ENCODE measurements at regions not wholly inside any gene's neighbourhood (a gene's known extent, or its start where the extent isn't known, plus 50 kb on each side); places are given as distances from the start of the nearest gene placed in this dataset.
"Not testable (repeated sequence)": the region's sequence is repeated elsewhere in the genome, so short reads cannot be mapped to it uniquely, and the experiment has no call there.

DNA sequence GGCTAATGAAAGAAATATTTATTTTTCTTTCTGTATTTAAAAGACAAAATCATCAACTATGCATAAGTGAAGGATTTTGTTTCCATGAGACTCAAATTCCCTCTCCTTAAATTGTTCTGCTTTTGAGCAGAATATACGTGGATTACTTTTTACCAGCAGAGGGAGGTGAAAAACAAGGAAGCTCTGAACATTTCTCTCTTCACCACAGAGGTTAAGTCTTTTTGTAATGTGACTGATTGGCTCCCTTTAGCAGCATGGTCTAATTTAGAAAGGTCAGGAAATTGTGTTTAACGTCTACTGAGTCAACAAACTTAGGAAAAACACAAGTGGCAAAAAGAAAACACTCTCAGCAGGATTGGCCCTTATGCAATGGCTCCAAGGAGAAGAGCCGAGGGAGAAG, 55.1 kb upstream of the F9 start:
- no peak for DNase-seq (ENCODE audit: low read depth)

DNA sequence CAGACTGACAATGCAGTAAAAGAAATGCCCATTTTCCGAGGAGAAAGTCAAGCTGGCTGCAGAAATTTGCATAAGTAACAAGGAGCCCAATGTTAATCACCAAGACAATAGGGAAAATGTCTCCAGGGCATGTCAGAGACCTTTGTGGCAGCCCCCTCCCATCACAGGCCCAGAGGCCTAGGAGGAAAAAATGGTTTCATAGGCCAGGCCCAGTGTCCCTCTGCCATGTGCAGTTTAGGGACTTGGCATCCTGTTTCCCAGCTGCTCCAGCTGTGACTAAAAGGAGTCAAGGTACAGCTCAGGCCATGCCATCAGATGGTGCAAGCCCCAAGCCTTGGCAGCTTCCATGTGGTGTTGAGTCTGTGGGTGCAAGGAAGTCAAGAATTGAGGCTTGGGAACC, 68.6 kb upstream of the F9 start:
- DNase-seq (ENCODE audit: low read depth): not testable (repeated sequence)

DNA sequence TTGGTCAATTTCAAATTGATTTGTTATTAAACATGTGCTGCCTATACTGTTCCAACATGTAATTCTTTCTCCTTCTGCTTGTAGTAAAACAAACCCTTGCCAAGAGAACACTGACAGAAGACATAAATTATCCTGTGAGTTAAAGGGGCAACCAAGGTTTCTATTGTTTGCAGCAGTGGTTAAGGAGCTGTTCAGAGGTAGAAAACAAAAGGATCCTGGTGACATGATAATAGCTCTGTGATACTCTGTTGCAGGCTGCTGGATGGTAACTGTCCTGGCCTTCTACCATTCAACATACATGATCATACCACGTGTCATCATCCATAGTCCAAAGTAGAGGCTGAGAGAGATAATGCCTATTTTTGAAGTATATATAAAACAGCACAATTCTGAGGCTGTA, 75.8 kb upstream of the F9 start:
- DNase-seq (ENCODE audit: low read depth): no peak

DNA sequence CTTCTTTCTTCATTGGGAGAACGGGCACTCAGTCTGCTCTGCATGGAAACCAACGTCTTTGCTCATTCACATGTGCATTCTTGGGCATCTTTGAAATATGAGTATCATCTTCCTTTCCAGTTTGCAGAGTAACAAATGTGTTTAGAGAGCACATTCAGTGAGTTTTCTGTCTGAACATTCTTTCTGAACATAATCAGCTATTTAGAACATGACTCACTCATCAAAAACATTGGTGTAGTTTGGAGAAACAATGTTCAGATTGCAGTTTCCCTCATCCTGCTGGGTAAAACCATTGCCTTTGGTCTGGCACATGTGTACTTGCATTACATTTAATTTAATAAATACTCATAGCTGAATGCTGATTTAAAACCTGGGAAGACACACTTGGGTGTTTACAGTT, 81.5 kb upstream of the F9 start:
- peak; percentile 56 for DNase-seq (ENCODE audit: low read depth)

DNA sequence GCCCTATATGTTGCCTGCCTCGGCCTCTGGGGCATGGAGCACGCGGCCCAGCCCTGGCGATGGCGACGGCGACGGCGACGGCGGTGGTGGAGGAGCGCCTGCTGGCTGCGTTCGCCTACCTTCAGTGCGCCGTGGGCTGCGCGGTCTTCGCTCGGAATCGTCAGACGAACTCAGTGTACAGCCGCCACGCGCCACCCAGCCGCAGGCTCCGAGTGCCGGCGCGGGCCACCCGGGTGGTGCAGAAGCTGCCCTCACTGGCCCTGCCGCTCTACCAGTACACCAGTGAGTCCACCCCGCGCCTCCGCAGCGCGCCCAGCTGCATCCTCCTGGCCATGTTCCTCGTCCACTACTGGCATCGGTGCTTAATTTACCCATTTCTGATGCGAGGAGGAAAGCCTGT, 83.7 kb upstream of the F9 start:
- DNase-seq (ENCODE audit: low read depth): no peak

DNA sequence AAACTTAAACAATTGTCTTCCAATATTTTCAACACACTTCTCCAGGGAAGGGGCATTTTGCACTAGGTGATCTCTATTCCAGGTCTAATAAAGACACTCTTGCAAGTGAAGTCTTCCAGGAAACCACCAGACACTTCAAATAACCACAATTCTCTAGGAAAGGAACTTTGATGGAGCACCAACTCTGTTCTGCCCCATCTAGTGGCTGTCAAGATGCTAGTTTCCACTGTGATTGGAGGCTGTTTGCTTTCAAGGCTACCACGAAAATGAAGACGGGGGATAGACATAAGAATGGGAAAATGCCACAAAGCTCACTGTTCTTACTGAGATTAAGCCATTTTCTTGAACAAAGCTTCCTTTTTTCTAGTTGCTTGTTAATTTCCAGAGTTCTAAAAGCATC, 100.6 kb upstream of the F9 start:
- DNase-seq (ENCODE audit: low read depth): peak; percentile 11

DNA sequence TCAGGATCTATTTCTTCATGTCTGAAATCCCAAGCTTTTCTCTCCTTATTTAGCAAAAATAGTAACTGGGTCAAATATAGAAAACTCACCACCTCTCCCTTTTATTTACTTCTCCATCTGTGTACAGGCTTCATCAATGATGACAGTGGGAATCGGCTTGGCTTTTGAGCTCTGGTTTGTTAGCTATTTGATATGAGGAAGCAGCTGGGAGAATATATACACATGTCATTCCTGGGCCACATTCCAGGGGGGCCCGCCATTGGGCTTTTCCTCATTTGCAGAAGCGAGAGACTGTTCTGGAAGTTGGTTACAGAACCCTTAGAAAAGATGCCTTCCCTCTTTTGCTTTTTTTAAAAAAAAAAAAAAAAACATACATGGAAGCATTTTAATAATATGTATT, 107.4 kb upstream of the F9 start:
- DNase-seq (ENCODE audit: low read depth): no peak

DNA sequence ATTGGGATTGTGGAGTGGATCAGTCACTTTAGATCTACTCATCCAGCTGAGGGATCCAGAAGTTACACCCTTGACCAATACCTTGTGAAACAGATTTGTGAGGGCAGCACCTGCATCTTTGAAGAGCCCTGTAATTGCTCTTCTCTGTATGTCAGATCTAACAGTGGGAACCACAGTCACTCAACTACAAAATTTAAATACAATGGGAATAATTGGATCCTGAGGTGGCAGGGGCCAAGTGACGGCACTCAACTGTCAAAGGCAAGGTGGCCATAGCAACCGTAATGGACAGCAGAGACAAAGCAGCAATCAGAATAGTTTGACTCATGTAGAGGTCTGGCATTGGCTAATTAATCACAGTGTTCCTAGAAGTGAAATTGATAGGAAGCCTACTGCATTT, 132.3 kb upstream of the F9 start:
- not testable (repeated sequence) for DNase-seq (ENCODE audit: low read depth)

DNA sequence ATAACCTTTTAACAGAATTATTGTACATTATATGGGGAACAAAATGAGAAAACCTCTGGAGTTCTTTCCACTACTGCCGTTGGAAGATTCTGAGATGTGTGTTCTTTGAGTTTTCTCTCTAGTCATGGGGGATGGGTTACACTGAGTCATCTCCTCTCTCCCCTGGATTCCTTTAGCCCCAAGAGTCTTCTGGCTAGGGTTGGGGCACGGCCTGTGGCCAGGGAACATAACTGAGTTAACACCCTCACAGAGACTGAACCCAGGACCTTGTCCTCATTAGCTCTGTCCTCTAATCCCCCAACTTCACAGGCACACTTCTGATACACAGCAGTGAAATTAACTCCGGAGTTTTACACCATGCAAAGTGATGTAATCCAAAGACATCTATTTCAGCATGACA, 142.3 kb upstream of the F9 start:
- peak; percentile 38 for DNase-seq (ENCODE audit: low read depth)

DNA sequence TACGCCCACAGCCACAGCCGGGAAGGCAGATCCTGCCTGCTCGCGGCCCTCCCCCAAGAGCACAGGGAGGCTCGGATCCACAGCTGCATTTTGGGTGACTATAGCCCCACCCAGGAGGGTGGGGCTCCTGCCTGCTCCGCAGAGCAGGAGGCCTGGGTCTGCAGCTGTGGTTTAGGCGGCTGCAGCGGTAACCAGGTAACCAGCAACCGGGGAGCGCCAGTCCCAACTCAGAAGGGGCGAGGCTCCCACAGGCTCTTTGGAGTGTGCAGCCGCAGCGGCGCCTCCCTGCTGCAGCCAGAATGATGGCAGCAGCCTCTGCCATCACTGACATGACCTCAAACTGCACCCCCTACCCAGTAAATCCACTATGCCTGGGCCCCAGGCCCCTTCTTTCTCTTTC, 148.0 kb upstream of the F9 start:
- no peak for DNase-seq (ENCODE audit: low read depth)

DNA sequence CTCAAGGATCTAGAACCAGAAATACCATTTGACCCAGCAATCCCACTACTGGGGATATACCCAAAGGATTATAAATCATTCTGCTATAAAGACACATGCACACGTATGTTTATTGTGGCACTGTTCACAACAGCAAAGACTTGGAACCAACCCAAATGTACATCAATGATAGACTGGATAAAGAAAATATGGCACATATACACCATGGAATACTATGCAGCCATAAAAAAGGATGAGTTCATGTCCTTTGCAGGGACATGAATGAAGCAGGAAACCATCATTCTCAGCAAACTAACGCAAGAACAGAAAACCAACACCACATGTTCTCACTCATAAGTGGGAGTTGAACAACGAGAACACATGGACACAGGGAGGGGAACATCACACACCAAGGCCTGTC, 154.0 kb upstream of the F9 start:
- DNase-seq (ENCODE audit: low read depth): not testable (repeated sequence)

DNA sequence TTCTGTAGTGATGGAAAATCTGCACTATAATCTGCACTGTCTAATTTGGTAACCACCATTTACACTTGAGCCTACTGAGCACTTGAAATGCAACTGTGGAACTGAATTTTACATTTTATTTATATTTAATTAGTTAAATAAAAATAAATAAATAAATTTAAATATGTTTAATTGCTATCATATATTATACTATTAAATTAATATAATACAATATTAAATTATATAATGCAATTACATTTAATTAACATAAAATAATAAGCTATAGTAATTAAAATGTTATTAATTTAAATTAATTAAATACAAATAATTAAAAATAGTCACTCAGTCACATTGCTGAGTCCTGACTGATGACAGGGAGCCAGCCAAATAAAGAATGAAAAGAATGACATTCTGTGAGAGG, 170.2 kb upstream of the F9 start:
- no peak for DNase-seq (ENCODE audit: low read depth)

DNA sequence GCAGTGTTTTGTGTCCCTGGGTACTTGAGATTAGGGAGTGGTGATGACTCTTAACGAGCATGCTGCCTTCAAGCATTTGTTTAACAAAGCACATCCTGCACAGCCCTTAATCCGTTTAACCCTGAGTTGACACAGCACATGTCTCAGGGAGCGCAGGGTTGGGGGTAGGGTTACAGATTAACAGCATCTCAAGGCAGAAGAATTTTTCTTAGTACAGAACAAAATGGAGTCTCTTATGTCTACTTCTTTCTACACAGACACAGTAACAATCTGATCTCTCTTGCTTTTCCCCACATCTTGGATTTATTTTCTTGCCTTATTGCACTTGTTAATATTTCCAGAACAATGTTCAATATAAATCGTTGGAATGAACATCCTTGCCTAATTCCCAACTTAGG, 187.9 kb upstream of the F9 start:
- not testable (repeated sequence) for DNase-seq (ENCODE audit: low read depth)

DNA sequence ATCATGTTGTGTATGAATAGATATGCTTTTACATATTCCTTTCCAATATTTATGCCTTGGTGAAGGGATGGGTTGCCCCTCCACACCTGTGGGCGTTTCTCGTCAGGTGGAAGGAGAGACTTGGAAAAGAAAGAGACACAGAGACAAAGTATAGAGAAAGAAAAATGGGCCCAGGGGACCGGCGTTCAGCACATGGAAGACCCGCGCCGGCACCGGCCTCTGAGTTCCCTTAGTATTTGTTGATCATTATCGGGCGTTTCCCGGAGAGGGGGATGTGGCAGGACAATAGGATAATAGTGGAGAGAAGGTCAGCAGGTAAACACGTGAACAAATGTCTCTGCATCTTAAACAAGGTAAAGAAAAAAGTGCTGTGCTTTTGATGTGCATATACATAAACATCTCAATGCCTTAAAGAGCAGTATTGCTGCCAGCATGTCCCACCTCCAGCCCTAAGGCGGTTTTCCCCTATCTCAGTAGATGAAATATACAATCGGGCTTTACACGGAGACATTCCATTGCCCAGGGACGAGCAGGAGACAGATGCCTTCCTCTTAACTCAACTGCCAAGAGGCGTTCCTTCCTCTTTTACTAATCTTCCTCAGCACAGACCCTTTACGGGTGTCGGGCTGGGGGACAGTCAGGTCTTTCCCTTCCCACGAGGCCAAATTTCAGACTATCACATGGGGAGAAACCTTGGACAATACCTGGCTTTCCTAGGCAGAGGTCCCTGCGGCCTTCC, 188.5 kb upstream of the F9 start:
- DNase-seq (ENCODE audit: low read depth): not testable (repeated sequence)

DNA sequence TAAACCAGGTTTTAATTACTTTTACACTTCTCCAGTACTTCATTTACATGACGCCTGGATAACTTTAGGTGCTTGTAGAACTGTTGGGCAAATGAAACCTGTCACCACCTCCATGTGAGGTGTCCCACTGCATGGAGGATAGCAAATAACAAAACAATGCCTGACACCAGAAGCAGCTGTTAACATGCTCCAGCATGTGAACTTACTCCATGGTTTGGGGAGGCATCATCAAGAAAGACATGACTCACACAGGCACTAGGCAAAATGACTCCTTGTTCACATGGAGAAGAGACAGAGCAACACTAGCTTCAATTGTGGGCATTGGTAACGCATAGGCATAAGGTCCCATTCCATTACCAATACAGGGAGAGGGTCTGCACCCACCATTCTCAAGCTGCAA, 198.1 kb upstream of the F9 start:
- DNase-seq (ENCODE audit: low read depth): peak; percentile 0

DNA sequence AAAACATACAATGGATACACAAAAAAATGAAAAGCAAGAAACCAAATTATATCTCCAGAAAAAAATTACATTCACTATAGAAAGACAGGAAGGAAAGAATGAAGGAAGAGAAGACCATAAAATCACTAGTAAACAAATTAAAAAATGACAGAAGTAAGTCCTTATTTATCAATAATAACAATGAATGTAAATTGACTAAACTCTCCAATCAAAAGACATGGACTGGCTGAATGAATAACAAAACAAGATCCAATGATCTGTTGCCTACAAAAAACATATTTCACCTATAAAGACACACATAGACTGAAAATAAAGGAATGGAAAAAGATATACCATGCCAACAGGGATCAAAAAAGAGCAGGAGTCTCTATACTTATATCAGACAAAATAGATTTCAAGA, 203.2 kb upstream of the F9 start:
- DNase-seq (ENCODE audit: low read depth): no peak

DNA sequence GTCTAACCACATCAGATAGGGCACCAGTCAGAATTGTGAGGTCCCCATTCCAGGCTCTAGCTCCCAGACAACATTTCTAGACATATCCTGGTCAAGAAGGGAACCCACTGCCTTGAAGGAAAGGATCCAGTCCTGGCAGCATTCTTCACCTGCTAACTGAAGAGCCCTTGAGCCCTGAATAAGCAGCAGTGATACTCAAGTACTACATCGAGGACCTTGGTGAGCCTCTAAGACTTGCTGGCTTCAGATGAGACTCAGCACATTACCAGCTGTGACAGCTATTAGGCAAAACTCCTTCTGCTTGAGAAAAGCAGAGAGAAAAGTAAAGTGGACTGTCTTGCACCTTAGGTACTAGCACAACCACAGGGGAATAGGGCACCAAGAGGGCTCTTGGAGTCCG, 205.8 kb upstream of the F9 start:
- DNase-seq (ENCODE audit: low read depth): no peak

DNA sequence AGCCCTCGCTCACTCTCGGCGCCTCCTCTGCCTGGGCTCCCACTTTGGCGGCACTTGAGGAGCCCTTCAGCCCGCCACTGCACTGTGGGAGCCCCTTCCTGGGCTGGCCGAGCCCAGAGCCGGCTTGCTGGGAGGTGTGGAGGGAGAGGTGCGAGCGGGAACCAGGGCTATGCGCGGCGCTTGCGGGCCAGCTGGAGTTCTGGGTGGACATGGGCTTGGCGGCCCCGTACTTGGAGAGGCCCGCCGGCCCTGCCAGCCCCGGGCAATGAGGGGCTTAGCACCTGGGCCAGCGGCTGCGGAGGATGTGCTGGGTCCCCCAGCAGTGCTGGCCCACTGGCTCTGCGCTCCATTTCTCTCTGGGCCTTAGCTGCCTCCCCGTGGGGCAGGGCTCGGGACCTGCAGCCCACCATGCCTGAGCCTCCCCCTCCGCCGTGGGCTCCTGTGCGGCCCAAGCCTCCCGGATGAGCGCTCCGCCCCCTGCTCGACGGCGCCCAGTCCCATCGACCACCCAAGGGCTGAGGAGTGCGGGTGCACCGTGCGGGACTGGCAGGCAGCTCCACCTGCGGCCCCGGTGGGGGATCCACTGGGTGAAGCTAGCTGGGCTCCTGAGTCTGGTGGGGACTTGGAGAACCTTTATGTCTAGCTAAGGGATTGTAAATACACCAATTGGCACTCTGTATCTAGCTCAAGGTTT, 209.7 kb upstream of the F9 start:
- not testable (repeated sequence) for DNase-seq (ENCODE audit: low read depth)

DNA sequence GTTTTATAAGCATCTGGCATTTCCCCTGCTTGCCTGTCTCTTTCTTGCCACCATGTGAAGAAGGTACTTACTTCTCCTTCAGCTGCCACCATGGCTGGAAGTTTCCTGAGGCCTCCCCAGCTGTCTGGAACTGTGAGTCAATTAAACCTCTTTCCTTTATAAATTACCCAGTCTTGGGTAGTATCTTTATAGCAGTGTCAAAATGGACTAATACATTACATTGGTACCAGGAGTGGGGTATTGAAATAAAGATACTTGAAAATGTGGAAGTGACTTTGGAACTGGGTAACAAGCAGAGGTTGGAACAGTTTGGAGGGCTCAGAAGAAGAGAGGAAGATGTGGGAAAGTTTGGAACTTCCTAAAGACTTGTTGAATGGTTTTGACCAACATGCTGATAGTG, 223.9 kb upstream of the F9 start:
- not testable (repeated sequence) for DNase-seq (ENCODE audit: low read depth)

DNA sequence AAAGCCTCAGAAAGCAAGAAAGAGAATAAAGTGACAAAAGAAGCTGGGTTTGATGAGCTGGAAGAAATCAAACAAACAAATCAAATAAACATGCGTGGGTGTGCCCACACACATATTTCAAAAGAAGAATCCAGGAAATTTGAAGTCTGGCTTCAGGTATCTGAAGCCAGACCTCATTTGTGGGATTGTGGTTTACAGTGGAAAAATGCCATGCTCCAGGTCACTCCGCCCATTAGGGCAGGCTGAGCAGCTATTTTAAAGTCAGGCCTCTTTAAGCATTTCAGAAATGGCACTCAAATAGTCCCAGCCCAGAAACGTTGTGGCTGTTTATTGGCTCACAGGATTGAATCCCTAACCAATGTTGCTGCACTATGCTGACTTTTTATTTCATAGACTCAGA, 226.1 kb upstream of the F9 start:
- no peak for DNase-seq (ENCODE audit: low read depth)

DNA sequence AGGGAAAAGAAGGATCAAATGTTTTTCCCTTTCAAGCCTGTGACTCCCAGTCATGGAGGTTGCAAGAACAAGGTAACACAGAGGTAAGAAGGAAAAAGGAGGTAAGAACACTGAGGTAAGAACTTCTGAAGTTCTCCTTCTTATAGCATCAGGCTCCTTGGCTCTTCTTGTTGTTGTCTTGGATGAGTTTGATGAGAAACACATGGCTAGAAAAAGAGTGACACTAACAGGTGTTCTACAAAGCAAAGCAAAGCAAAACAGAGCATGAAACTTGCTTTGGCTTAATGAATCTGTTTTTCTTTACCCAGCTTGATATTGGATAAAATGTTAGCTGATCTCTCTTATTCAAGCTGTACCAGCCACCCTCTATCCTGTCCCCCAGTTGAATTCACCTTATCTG, 231.2 kb upstream of the F9 start:
- DNase-seq (ENCODE audit: low read depth): no peak

DNA sequence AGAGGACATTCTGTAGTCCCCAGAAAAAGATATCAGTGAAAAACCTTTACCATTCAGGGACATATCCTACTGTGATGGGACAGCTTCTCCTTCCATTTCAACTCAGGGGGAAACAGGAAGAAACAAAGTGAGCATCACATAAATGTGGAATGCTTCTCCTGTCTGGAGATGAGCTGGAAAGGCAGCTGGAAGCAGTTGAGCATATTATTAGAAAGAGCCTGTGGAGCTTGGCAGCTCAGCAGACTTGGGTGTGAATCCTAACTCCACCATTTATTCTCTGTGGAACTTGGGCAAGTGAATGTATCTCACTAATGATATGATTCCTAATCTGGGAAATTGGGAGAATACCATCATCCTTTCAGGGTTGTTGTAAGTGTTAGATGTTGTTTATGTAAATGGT, 232.1 kb upstream of the F9 start:
- DNase-seq (ENCODE audit: low read depth): no peak

DNA sequence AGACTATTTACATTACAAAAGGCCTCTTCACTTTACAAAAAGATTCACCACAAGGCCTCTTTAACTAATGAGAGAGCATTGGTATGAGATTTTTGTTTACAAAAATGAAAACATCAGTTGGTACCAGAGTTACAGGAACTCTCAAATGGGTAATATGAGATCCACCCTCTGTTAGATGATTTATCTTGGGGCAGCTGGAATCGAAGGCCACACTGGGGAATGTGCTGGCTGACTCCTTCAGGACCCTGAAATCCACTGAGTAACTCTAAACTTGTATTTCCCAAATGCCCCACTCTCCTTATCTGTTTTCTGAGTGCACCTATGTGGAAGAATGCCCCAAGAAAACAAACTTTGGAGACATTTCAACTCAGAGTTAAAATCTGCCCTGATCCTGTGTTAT, 232.9 kb upstream of the F9 start:
- no peak for DNase-seq (ENCODE audit: low read depth)

Data from HT1080 (cell line).